ENCODE measurements at regions not wholly inside any gene's neighbourhood (a gene's known extent, or its start where the extent isn't known, plus 50 kb on each side); places are given as distances from the start of the nearest gene placed in this dataset.

DNA sequence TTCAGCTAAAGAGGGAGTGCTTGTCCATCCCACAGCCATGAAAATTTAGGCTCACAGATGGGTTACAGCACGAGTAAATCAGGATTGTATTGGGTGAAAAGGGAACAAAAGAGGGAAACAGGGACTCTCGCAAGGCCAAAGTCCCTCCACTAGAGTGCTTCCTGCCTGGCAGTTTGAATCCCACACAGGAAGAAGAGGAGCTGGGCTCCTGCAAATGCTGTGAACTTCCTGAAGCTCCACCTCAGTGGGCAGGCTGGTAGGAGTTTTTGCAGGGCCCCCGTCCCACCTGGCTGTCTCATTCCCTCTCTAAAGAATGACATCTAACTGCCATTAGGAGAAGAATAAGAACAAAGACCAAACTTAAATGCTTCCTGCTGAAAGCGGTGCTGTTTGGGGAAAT is 712.0 kb upstream of the PRMT6 start:
- TF ChIP-seq SPEN (CRISPR knock-in tag; IDR thresholded peaks at IDR 0.05; ENCODE audit: low read depth): no peak
- H3K4me2 ChIP-seq (ENCODE audit: low read depth, low read length): no peak overlapping the region
- in situ Hi-C loops (cut with HindIII; ENCODE audit: extremely low pct_ligation_motif_present, low pct_unique_long_range_greater_than_20kb): no loop called here
- no peak for FAIRE-seq
- POLR2A ChIA-PET: no interaction called here
- H3K27me3 ChIP-seq (ENCODE audit: control insufficient read depth in 1 of 2, insufficient read depth in 2 of 2, low read length in 2 of 2): no peaks in the 10 kb centered on the region
- intact Hi-C loops (cut with micrococcal nuclease; ENCODE audit: unreplicated experiment): no loop called here
- no peak for ATAC-seq
- 0% methylated on average over 4 of the region's 4 CpGs for WGBS (ENCODE audit: low lambda C conversion rate)
- H3K27ac ChIP-seq (ENCODE audit: extremely low read length, insufficient read depth, low read length): no peak overlapping the region
- H2AFZ ChIP-seq (ENCODE audit: low read length): no peak overlapping the region
- H3K9me3 ChIP-seq (ENCODE audit: low read length): peaks cover 85% of the 10 kb centered on the region
- H4K20me1 ChIP-seq (ENCODE audit: insufficient read depth, low read length): no peaks in the 10 kb centered on the region
- no peaks in the 10 kb centered on the region for H3K36me3 ChIP-seq (replicated peaks in 1 of 2; ENCODE audit: control insufficient read depth in 1 of 2, insufficient read depth in 2 of 2, low read length in 2 of 2)
- H3K4me3 ChIP-seq (replicated peaks in 1 of 3; ENCODE audit: insufficient read depth in 1 of 3, low read depth in 2 of 3, low read length in 3 of 3): no peak overlapping the region
- no peaks in the 10 kb centered on the region for H3K4me1 ChIP-seq (ENCODE audit: insufficient read depth, low read length)
- H3K79me2 ChIP-seq (ENCODE audit: insufficient read depth, low read length): no peaks in the 10 kb centered on the region
- H3K9ac ChIP-seq (ENCODE audit: insufficient read depth, low read depth, low read length): no peak overlapping the region
- BruUV-seq (replicated peaks): no TSS peak
- CTCF ChIA-PET (ENCODE audit: low intra/inter-chr PET ratio, low total read pairs): no interaction called here
- no peak for DNase-seq (ENCODE audit: low spot score)

DNA sequence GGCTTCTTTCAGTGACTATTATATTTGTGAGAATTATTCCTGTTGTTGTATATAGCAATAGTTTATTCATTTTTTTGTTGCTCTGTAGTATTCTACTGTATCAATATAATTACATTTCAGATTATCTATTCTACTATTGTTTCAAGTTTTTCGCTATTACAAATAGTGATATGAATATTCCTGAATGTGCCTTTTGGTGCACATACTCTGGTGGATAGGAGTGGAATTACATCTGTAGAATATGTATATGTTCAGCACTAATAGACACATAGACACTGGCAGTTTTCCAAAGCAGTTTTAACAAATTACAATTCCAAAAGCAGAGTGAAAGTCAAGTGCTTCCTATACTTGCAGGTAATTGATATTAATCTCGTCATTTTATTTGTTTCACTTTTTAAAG is 696.2 kb upstream of the PRMT6 start:
- ChIA-PET CTCF (ENCODE audit: low intra/inter-chr PET ratio, low total read pairs) (no interaction called here), POLR2A (no interaction called here)
- Histone ChIP-seq H3K36me3 (replicated peaks in 1 of 2; ENCODE audit: control insufficient read depth in 1 of 2, insufficient read depth in 2 of 2, low read length in 2 of 2) (no peaks in the 10 kb centered on the region), H4K20me1 (ENCODE audit: insufficient read depth, low read length) (no peaks in the 10 kb centered on the region), H3K9ac (ENCODE audit: insufficient read depth, low read depth, low read length) (no peak overlapping the region), H3K9me3 (ENCODE audit: low read length) (peaks cover 90% of the 10 kb centered on the region), H3K79me2 (ENCODE audit: insufficient read depth, low read length) (no peaks in the 10 kb centered on the region), H3K27me3 (ENCODE audit: control insufficient read depth in 1 of 2, insufficient read depth in 2 of 2, low read length in 2 of 2) (no peaks in the 10 kb centered on the region), H3K4me1 (ENCODE audit: insufficient read depth, low read length) (no peaks in the 10 kb centered on the region), H3K27ac (ENCODE audit: extremely low read length, insufficient read depth, low read length) (no peak overlapping the region), H3K4me2 (ENCODE audit: low read depth, low read length) (no peak overlapping the region), H3K4me3 (replicated peaks in 1 of 3; ENCODE audit: insufficient read depth in 1 of 3, low read depth in 2 of 3, low read length in 3 of 3) (no peak overlapping the region), H2AFZ (ENCODE audit: low read length) (no peak overlapping the region)
- no peak for ATAC-seq
- WGBS (ENCODE audit: low lambda C conversion rate): 0% methylated on average over 2 of the region's 2 CpGs
- no peak for TF ChIP-seq CCDC6 (CRISPR knock-in tag; IDR thresholded peaks at IDR 0.05)
- DNase-seq (ENCODE audit: low spot score): no peak
- FAIRE-seq: no peak
- BruUV-seq (replicated peaks): no TSS peak
- intact Hi-C loops (cut with micrococcal nuclease; ENCODE audit: unreplicated experiment): no loop called here
- in situ Hi-C loops (cut with HindIII; ENCODE audit: extremely low pct_ligation_motif_present, low pct_unique_long_range_greater_than_20kb): no loop called here
